Stimulated activated CD8-positive, alpha-beta memory T cell treated with anti-CD3 and anti-CD28 coated beads, Interleukin-7, amount 100 ng/mL, for 48 hours (primary cell): ENCODE measurements at regions not wholly inside any gene's neighbourhood (a gene's known extent, or its start where the extent isn't known, plus 50 kb on each side); places are given as distances from the start of the nearest gene placed in this dataset.

Experiments
- DNase-seq, 2 donors: peaks; one replicate each; pipeline ENCODE4 v3.0.0-alpha.2; 2020; ENCODE audit warnings: low read depth in 1 of 2; ENCODE audit errors: extremely low read depth in 1 of 2

- DNase-seq: no peak
Observed at GRCh38 chr2:236843161-236843968, 242.3 kb upstream of the COPS8 start.

GRCh38 chr2:236844711-236845110, 241.0 kb upstream of the COPS8 start:
- DNase-seq: no peak

- DNase-seq: no peak
Observed at GRCh38 chr2:236847023-236847422, 238.7 kb upstream of the COPS8 start.

- DNase-seq: no peak
Observed at GRCh38 chr2:236847538-236848263, 238.0 kb upstream of the COPS8 start.

- DNase-seq: no peak
Observed at GRCh38 chr2:236848501-236848900, 237.2 kb upstream of the COPS8 start.

- no peak for DNase-seq
Observed at GRCh38 chr2:236849508-236849907, 236.2 kb upstream of the COPS8 start.

- no peak for DNase-seq
Observed at GRCh38 chr2:236849940-236850339, 235.7 kb upstream of the COPS8 start.

GRCh38 chr2:236851187-236851586, 234.5 kb upstream of the COPS8 start:
- no peak for DNase-seq

GRCh38 chr2:236852100-236852976, 233.4 kb upstream of the COPS8 start:
- DNase-seq: no peak

- no peak for DNase-seq
Observed at GRCh38 chr2:236852977-236853374, 232.7 kb upstream of the COPS8 start.

- no peak for DNase-seq
Observed at GRCh38 chr2:236853585-236854051, 232.1 kb upstream of the COPS8 start.

GRCh38 chr2:236855176-236855865, 230.4 kb upstream of the COPS8 start:
- no peak for DNase-seq

GRCh38 chr2:236855866-236856847, 229.5 kb upstream of the COPS8 start:
- no peak for DNase-seq

- no peak for DNase-seq
Observed at GRCh38 chr2:236856848-236857235, 228.8 kb upstream of the COPS8 start.

GRCh38 chr2:236857246-236857645, 228.4 kb upstream of the COPS8 start:
- no peak for DNase-seq

- DNase-seq: no peak
Observed at GRCh38 chr2:236857781-236858180, 227.9 kb upstream of the COPS8 start.

GRCh38 chr2:236858661-236859060, 227.0 kb upstream of the COPS8 start:
- no peak for DNase-seq

- no peak for DNase-seq
Observed at GRCh38 chr2:236859908-236860307, 225.8 kb upstream of the COPS8 start.

GRCh38 chr2:236861196-236861875, 224.4 kb upstream of the COPS8 start:
- DNase-seq: no peak
